Endothelial cell (in vitro differentiated cells): ENCODE measurements at regions not wholly inside any gene's neighbourhood (a gene's known extent, or its start where the extent isn't known, plus 50 kb on each side); places are given as distances from the start of the nearest gene placed in this dataset.

Experiments
- DNase-seq: peaks from one replicate; pipeline ENCODE4 v3.0.0; 2021; ENCODE audit warnings: low spot score
- H3K27ac Mint-ChIP-seq: one replicate; pipeline ENCODE4 v1.8.0; 2021; ENCODE audit warnings: mixed read lengths, inconsistent platforms; ENCODE audit not compliant: unreplicated experiment
- H3K27me3 Mint-ChIP-seq: one replicate; pipeline ENCODE4 v1.8.0; 2021; ENCODE audit warnings: mild to moderate bottlenecking, moderate library complexity, mixed read lengths, inconsistent platforms; ENCODE audit not compliant: unreplicated experiment
- H3K36me3 Mint-ChIP-seq: one replicate; pipeline ENCODE4 v1.8.0; 2021; ENCODE audit warnings: mild to moderate bottlenecking, low read depth, mixed read lengths, inconsistent platforms; ENCODE audit not compliant: unreplicated experiment
- H3K4me1 Mint-ChIP-seq: one replicate; pipeline ENCODE4 v1.8.0; 2021; ENCODE audit warnings: mild to moderate bottlenecking, mixed read lengths, inconsistent platforms; ENCODE audit not compliant: unreplicated experiment
- H3K4me3 Mint-ChIP-seq: one replicate; pipeline ENCODE4 v1.8.0; 2021; ENCODE audit warnings: mild to moderate bottlenecking, mixed read lengths, inconsistent platforms; ENCODE audit not compliant: unreplicated experiment
- H3K9me3 Mint-ChIP-seq: one replicate; pipeline ENCODE4 v1.8.0; 2021; ENCODE audit warnings: mixed read lengths, inconsistent platforms; ENCODE audit not compliant: unreplicated experiment
- TF ChIP-seq, protein P1 (sequence below): fragments of 200-600 bp; sonication (generic); IDR thresholded peaks from one replicate; pipeline ENCODE4 v1.5.0; 2021; ENCODE audit warnings: antibody characterized with exemption; ENCODE audit not compliant: unreplicated experiment

DNA sequence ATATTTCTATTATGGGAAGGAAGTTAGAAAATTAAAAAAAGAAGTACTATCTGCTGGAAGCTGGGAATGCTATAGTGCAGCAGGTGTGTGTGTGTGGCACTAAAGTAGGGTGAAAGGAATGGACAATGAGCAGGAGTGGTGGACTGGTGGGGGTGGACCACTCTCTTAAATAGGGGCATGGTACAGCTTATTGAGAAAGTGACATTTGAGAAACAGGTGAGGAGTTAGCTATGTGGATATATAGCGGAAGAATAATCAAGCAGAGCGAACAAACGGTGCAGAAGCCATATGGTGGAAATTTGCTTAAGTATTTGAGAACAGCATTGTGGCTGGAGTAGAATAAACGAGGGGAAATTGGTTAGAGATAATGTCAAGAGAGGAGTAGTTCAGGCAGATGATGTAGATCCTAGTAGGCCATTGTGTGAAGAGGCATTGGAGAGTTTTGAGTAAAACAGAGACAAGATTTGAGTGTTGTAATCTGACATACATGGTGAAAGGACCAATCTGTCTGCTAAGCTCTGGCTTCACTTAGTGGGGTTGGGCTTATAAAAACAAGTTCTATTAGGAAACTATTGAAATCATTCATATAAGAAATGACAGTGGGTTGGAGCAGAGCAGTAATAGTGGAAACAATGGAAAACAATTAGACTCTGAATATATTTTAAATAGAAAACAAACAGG is 149.2 kb upstream of the SYT10 start:
- no peaks in the 10 kb centered on the region for H3K27me3 Mint-ChIP-seq
- no peak overlapping the region for H3K4me3 Mint-ChIP-seq
- H3K4me1 Mint-ChIP-seq, result peaks cover 10% of the 10 kb centered on the region
- H3K27ac Mint-ChIP-seq, result no peak overlapping the region
- H3K9me3 Mint-ChIP-seq, result no peaks in the 10 kb centered on the region
- DNase-seq, result no peak
- no peaks in the 10 kb centered on the region for H3K36me3 Mint-ChIP-seq
- TF ChIP-seq, protein P1, sequence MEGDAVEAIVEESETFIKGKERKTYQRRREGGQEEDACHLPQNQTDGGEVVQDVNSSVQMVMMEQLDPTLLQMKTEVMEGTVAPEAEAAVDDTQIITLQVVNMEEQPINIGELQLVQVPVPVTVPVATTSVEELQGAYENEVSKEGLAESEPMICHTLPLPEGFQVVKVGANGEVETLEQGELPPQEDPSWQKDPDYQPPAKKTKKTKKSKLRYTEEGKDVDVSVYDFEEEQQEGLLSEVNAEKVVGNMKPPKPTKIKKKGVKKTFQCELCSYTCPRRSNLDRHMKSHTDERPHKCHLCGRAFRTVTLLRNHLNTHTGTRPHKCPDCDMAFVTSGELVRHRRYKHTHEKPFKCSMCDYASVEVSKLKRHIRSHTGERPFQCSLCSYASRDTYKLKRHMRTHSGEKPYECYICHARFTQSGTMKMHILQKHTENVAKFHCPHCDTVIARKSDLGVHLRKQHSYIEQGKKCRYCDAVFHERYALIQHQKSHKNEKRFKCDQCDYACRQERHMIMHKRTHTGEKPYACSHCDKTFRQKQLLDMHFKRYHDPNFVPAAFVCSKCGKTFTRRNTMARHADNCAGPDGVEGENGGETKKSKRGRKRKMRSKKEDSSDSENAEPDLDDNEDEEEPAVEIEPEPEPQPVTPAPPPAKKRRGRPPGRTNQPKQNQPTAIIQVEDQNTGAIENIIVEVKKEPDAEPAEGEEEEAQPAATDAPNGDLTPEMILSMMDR, result no peak

DNA sequence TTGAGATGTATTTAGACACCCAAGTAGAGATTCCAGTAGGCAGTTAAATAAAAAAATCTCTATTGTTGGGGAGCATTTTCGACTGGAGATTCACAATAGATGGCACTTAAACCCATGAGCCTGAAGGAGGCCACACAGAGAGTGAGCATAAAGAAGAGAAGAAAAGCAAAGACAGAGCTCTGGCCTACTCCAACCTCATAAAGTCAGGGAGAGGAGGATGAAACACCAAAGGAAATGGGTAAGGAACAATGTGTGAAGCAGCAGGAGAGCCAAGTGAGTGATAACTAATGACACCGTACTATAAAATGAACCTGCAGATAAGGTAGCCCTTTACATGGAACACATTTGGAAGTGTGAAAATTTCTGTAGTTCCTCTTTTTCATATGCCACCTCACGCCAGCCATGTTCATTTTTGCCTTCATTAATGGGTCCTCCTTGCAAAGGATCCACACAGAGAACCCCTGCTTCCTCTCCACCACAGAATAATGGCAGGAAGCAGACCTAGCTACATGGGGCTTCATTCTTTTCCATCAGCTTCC is 150.0 kb upstream of the SYT10 start:
- Mint-ChIP-seq H3K27ac (no peak overlapping the region), H3K27me3 (no peaks in the 10 kb centered on the region), H3K9me3 (no peaks in the 10 kb centered on the region), H3K4me1 (peaks cover 10% of the 10 kb centered on the region), H3K36me3 (no peaks in the 10 kb centered on the region), H3K4me3 (no peak overlapping the region)
- TF ChIP-seq, protein P1, result no peak
- no peak for DNase-seq

DNA sequence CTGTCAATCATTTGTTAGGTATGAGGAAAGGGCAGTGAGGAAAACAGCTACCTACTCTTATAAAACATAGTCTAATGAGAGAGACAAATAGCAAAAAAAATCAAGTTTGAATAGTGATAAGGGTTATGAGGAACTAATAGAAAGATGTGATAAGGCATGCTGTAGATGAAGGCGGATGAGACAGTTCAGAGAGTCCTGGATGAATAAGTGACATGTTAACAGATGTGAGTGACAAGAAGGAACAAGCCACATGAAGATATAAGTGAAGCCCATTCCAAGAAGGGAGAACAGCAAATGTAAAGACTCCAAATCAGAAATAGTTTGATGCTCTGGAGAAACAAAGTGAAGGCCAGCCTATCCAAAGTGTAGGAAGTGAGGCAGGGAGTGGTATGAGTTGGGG is 154.1 kb upstream of the SYT10 start:
- Mint-ChIP-seq H3K4me1 (peaks cover 10% of the 10 kb centered on the region), H3K27ac (no peak overlapping the region), H3K4me3 (no peak overlapping the region), H3K27me3 (no peaks in the 10 kb centered on the region), H3K9me3 (no peaks in the 10 kb centered on the region), H3K36me3 (no peaks in the 10 kb centered on the region)
- TF ChIP-seq, protein P1, result no peak
- no peak for DNase-seq

DNA sequence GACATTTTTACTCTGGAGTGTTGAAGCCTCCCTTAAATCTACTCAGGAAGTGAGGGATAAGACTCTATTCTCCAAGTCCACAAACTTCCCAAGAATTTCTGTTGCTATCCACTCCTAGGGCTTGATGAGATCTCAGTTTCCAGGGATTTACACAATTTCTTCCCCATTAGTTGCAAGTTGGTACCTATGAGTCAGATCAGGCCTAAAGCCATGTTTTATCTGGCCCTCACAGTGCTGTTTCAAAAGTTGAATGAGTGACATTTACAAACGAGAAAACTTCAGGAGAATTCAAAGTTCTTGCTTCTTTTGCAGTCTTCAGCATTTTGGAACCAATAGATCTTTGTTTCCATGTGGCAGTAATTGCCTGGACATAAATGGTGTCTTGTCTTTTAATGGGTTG is 156.4 kb upstream of the SYT10 start:
- H3K4me3 Mint-ChIP-seq, result no peak overlapping the region
- H3K36me3 Mint-ChIP-seq, result no peaks in the 10 kb centered on the region
- H3K27ac Mint-ChIP-seq, result no peak overlapping the region

DNA sequence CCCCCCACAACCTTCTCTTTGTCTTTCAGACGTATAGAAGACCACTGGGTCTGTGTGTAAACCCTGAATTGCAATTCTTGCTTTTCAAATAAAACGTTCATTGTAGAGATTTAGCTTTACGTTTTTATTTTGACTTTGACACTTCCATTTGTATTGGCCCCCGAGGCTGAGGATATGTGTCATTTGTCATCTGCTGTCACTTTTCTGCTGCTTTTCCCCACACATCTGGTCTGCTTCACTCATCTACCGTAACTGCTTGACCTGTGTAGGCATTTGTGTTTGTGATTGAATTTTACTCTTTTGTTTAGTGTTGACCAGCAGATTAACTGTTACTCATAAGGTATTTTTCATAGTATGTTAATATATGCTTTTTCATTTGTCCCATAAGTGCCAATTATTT is 157.2 kb upstream of the SYT10 start:
- no peaks in the 10 kb centered on the region for H3K4me1 Mint-ChIP-seq
- no peak overlapping the region for H3K27ac Mint-ChIP-seq
- no peak overlapping the region for H3K4me3 Mint-ChIP-seq
- no peak for DNase-seq
- no peaks in the 10 kb centered on the region for H3K36me3 Mint-ChIP-seq
- H3K27me3 Mint-ChIP-seq, result no peaks in the 10 kb centered on the region
- no peaks in the 10 kb centered on the region for H3K9me3 Mint-ChIP-seq
- TF ChIP-seq, protein P1, result no peak

More for the DNA sequence above, 156.4 kb upstream of the SYT10 start:
- H3K9me3 Mint-ChIP-seq, result no peaks in the 10 kb centered on the region
- TF ChIP-seq, protein P1, result no peak
- no peaks in the 10 kb centered on the region for H3K4me1 Mint-ChIP-seq
- no peak for DNase-seq
- no peaks in the 10 kb centered on the region for H3K27me3 Mint-ChIP-seq
